ENCODE measurements at regions not wholly inside any gene's neighbourhood (a gene's known extent, or its start where the extent isn't known, plus 50 kb on each side); places are given as distances from the start of the nearest gene placed in this dataset.

DNA sequence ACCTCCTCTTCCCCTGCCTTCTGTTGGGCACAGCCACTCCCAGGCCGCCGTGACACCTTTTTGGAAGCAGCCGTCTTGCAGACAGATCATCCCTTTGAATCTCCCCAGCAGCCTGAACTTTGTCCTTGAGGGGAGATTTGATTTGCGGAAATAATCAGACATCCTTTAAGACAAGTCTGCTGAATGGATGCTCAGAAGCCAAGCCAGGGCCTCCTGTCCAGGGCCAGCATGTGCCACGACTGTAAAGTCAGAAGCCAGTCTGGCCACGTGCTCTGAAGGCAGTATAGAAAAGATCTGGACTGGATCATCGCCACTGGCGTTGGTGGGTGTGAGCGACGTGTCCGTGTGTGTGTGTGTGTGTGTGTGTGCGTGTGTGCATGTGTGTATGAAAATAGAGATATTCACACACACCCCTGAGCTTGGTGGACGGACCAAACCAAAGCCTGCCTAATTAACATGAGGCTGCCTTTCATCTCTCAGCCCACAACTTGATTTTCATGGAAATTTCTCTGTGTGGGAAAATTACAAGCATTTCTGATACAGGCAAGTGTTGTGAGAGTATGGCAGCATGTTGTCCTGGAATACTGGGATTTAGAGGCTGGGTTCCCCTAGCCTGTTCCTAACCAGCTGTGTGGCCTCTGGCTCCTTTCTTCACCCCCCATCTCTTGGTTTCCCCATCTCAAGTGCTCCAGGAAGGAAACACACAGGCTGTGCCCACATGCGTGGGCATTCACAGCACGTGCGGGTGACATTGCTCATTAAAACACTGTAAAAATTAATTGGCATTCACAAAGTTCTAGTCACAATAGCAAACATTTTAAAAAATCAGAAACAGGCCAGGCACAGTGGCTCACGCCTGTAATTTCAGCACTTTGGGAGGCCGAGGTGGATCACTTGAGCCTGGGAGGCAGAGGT lies 61.8 kb upstream of the WNT7B start:
- no peak overlapping the region for H2AFZ ChIP-seq
- Mint-ChIP-seq H3K36me3 (ENCODE audit: low read depth) (no peaks in the 10 kb centered on the region), H3K4me1 (peaks cover 18% of the 10 kb centered on the region), H3K4me3 (no peak overlapping the region), H3K9me3 (no peaks in the 10 kb centered on the region), H3K27ac (no peak overlapping the region), H3K27me3 (ENCODE audit: insufficient read depth, low read depth, poor library complexity) (peaks cover 5% of the 10 kb centered on the region)
- H3K79me2 ChIP-seq (replicated peaks; ENCODE audit: insufficient read depth) = no peaks in the 10 kb centered on the region
- ATAC-seq = no peak
- peaks cover 6% of the 10 kb centered on the region for H3K4me1 ChIP-seq (ENCODE audit: insufficient read depth)
- H3K27ac ChIP-seq (ENCODE audit: low read depth) = no peak overlapping the region
- TF ChIP-seq STAT1 (IDR thresholded peaks at IDR 0.05; ENCODE audit: unreplicated experiment) (no peak), ZNF114 (CRISPR knock-in tag; IDR thresholded peaks at IDR 0.05) (no peak), EZH2phosphoT487 (IDR thresholded peaks at IDR 0.05; ENCODE audit: unreplicated experiment) (no peak), CREB1 (CRISPR knock-in tag; IDR thresholded peaks at IDR 0.05; ENCODE audit: low read depth) (no peak), ZNF331 (CRISPR knock-in tag; IDR thresholded peaks at IDR 0.05; ENCODE audit: low read depth) (no peak), JUNB (IDR thresholded peaks at IDR 0.05; ENCODE audit: unreplicated experiment) (no peak), POLR2AphosphoS5 (IDR thresholded peaks at IDR 0.05; ENCODE audit: low read depth) (no peak), NANOG (IDR thresholded peaks at IDR 0.05; ENCODE audit: borderline replicate concordance) (no peak), EZH2 (IDR thresholded peaks at IDR 0.05; ENCODE audit: low read depth, unreplicated experiment) (no peak)
- TF ChIP-seq, protein P1, sequence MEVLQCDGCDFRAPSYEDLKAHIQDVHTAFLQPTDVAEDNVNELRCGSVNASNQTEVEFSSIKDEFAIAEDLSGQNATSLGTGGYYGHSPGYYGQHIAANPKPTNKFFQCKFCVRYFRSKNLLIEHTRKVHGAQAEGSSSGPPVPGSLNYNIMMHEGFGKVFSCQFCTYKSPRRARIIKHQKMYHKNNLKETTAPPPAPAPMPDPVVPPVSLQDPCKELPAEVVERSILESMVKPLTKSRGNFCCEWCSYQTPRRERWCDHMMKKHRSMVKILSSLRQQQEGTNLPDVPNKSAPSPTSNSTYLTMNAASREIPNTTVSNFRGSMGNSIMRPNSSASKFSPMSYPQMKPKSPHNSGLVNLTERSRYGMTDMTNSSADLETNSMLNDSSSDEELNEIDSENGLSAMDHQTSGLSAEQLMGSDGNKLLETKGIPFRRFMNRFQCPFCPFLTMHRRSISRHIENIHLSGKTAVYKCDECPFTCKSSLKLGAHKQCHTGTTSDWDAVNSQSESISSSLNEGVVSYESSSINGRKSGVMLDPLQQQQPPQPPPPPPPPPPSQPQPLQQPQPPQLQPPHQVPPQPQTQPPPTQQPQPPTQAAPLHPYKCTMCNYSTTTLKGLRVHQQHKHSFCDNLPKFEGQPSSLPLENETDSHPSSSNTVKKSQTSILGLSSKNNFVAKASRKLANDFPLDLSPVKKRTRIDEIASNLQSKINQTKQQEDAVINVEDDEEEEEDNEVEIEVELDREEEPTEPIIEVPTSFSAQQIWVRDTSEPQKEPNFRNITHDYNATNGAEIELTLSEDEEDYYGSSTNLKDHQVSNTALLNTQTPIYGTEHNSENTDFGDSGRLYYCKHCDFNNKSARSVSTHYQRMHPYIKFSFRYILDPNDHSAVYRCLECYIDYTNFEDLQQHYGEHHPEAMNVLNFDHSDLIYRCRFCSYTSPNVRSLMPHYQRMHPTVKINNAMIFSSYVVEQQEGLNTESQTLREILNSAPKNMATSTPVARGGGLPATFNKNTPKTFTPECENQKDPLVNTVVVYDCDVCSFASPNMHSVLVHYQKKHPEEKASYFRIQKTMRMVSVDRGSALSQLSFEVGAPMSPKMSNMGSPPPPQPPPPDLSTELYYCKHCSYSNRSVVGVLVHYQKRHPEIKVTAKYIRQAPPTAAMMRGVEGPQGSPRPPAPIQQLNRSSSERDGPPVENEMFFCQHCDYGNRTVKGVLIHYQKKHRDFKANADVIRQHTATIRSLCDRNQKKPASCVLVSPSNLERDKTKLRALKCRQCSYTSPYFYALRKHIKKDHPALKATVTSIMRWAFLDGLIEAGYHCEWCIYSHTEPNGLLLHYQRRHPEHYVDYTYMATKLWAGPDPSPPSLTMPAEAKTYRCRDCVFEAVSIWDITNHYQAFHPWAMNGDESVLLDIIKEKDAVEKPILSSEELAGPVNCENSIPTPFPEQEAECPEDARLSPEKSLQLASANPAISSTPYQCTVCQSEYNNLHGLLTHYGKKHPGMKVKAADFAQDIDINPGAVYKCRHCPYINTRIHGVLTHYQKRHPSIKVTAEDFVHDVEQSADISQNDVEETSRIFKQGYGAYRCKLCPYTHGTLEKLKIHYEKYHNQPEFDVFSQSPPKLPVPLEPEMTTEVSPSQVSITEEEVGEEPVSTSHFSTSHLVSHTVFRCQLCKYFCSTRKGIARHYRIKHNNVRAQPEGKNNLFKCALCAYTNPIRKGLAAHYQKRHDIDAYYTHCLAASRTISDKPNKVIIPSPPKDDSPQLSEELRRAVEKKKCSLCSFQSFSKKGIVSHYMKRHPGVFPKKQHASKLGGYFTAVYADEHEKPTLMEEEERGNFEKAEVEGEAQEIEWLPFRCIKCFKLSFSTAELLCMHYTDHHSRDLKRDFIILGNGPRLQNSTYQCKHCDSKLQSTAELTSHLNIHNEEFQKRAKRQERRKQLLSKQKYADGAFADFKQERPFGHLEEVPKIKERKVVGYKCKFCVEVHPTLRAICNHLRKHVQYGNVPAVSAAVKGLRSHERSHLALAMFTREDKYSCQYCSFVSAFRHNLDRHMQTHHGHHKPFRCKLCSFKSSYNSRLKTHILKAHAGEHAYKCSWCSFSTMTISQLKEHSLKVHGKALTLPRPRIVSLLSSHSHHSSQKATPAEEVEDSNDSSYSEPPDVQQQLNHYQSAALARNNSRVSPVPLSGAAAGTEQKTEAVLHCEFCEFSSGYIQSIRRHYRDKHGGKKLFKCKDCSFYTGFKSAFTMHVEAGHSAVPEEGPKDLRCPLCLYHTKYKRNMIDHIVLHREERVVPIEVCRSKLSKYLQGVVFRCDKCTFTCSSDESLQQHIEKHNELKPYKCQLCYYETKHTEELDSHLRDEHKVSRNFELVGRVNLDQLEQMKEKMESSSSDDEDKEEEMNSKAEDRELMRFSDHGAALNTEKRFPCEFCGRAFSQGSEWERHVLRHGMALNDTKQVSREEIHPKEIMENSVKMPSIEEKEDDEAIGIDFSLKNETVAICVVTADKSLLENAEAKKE (CRISPR knock-in tag; IDR thresholded peaks at IDR 0.05) = no peak
- TF ChIP-seq, protein P2, sequence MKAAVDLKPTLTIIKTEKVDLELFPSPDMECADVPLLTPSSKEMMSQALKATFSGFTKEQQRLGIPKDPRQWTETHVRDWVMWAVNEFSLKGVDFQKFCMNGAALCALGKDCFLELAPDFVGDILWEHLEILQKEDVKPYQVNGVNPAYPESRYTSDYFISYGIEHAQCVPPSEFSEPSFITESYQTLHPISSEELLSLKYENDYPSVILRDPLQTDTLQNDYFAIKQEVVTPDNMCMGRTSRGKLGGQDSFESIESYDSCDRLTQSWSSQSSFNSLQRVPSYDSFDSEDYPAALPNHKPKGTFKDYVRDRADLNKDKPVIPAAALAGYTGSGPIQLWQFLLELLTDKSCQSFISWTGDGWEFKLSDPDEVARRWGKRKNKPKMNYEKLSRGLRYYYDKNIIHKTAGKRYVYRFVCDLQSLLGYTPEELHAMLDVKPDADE (IDR thresholded peaks at IDR 0.05) = no peak
- TF ChIP-seq, protein P3, sequence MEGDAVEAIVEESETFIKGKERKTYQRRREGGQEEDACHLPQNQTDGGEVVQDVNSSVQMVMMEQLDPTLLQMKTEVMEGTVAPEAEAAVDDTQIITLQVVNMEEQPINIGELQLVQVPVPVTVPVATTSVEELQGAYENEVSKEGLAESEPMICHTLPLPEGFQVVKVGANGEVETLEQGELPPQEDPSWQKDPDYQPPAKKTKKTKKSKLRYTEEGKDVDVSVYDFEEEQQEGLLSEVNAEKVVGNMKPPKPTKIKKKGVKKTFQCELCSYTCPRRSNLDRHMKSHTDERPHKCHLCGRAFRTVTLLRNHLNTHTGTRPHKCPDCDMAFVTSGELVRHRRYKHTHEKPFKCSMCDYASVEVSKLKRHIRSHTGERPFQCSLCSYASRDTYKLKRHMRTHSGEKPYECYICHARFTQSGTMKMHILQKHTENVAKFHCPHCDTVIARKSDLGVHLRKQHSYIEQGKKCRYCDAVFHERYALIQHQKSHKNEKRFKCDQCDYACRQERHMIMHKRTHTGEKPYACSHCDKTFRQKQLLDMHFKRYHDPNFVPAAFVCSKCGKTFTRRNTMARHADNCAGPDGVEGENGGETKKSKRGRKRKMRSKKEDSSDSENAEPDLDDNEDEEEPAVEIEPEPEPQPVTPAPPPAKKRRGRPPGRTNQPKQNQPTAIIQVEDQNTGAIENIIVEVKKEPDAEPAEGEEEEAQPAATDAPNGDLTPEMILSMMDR (conservative IDR thresholded peaks at IDR 0.05; ENCODE audit: low read depth in 2 of 2) = no peak
- TF ChIP-seq, protein P4, sequence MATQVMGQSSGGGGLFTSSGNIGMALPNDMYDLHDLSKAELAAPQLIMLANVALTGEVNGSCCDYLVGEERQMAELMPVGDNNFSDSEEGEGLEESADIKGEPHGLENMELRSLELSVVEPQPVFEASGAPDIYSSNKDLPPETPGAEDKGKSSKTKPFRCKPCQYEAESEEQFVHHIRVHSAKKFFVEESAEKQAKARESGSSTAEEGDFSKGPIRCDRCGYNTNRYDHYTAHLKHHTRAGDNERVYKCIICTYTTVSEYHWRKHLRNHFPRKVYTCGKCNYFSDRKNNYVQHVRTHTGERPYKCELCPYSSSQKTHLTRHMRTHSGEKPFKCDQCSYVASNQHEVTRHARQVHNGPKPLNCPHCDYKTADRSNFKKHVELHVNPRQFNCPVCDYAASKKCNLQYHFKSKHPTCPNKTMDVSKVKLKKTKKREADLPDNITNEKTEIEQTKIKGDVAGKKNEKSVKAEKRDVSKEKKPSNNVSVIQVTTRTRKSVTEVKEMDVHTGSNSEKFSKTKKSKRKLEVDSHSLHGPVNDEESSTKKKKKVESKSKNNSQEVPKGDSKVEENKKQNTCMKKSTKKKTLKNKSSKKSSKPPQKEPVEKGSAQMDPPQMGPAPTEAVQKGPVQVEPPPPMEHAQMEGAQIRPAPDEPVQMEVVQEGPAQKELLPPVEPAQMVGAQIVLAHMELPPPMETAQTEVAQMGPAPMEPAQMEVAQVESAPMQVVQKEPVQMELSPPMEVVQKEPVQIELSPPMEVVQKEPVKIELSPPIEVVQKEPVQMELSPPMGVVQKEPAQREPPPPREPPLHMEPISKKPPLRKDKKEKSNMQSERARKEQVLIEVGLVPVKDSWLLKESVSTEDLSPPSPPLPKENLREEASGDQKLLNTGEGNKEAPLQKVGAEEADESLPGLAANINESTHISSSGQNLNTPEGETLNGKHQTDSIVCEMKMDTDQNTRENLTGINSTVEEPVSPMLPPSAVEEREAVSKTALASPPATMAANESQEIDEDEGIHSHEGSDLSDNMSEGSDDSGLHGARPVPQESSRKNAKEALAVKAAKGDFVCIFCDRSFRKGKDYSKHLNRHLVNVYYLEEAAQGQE (IDR thresholded peaks at IDR 0.05; ENCODE audit: unreplicated experiment) = no peak
- no peaks in the 10 kb centered on the region for H3K36me3 ChIP-seq (ENCODE audit: insufficient read depth)
- DNase-seq (ENCODE audit: low spot score) = no peak
- H3F3A ChIP-seq (replicated peaks; ENCODE audit: low read depth) = 0 out of 2 replicates have a peak, but pooled peaks cover 4% of the 10 kb centered on the region
- H3K9me2 ChIP-seq (ENCODE audit: insufficient read depth) = no peaks in the 10 kb centered on the region
- no peaks in the 10 kb centered on the region for H4K20me1 ChIP-seq (replicated peaks; ENCODE audit: insufficient read depth)
- H3K27me3 ChIP-seq (ENCODE audit: insufficient read depth) = 0 out of 2 replicates have a peak, but pooled peaks cover 5% of the 10 kb centered on the region
- no peak overlapping the region for H3K4me3 ChIP-seq
- no peak overlapping the region for H3K4me2 ChIP-seq

Measured in GM23338 (cell line).